Fibroblast of peridontal ligament (primary cell): ENCODE measurements at regions not wholly inside any gene's neighbourhood (a gene's known extent, or its start where the extent isn't known, plus 50 kb on each side); places are given as distances from the start of the nearest gene placed in this dataset.
"Not testable (repeated sequence)": the region's sequence is repeated elsewhere in the genome, so short reads cannot be mapped to it uniquely, and the experiment has no call there.

Experiments
- DNase-seq: peaks from one replicate; pipeline ENCODE4 v3.0.0-alpha.2; 2010; ENCODE audit errors: extremely low read depth

DNA sequence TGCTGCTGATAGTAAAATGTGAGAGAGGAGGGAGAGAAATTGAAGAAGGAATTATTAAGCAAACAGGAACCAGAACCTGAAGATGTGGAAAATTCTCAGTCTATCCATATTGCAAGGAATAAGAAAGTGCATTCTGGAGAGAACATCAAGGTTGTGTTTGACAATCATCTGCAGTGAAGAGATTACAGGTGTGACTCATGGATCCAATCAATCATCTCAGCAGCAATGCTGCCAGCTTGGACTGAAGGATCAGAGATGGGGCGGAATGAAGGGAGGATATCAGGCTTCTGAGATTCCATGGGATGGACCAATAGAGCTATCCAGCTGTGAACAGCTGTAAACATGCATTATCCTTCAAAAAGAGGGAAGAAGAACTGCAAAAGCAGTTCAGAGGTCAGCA is 247.3 kb downstream of the LPIN1 start:
- DNase-seq = no peak

DNA sequence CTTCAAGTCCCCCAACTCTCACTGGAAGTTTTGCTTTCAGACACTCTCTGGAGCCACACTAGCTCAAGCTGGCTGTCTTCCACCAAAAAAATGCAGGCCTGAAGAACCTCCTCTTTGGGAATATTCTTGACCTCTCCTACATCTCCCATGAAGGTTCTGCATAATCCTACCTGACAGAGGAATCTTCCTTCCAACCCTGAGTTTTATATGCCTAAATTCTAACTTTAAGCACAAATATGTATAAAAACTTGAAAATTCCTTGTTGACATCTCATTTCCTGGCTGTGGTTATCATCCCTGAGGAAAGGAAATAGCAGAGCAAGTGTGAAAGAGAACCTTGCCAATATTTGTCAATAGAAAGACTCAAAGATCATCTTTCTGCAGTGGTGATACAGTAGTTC is 249.0 kb downstream of the LPIN1 start:
- DNase-seq = peak; percentile 57

DNA sequence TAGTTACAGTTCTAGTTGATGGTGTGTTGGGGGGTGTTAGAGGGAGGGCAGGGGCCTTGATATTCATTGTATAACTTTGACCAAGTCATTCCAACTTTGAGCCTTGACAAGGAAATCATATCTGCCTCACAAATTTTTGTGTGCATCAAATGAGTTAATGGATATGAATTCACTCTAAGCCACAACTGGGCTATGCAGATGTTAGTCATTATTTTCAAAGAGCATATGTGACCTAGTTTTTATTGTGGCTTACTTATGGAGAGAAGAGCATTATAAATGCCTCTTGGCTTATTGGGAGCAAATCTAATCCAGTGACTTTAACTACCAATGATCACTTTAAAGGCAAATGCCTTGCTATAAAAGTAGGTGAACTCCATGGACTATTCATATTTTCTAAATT is 250.2 kb downstream of the LPIN1 start:
- peak; percentile 87 for DNase-seq

DNA sequence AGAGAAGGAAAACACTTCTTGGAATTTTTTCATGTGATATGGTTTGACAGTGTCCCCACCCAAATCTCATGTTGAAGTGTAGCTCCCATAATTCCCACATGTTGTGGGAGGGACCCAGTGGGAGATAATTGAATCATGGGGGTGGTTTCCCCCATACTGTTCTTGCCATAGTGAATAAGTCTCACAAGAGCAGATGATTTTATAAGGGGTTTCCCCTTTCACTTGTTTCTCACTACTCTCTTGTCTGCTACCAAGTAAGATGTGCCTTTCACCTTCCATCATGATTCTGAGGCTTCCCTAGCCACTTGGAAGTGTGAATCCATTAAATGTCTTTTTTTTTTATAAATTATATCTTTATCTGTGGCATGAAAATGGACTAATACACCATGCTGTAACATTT is 250.7 kb downstream of the LPIN1 start:
- DNase-seq = no peak

DNA sequence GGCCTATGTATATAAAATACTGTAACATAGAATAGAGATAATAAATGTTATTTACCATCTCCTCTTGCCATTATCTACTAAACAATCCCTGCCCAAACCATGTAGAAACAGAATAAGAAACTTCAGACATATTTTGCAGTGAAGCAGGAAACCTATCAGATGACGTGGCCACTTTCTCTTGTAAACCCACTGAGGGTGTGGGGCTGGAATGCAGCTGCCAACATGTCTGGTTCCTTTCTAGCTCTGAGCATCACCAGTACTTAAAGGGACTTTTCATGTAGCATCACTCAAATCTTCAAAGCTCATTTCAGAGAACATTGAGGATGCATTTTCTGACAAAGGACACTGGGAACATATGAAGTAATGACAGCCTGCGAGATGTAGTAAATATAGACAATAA is 251.8 kb downstream of the LPIN1 start:
- DNase-seq = peak; percentile 77

DNA sequence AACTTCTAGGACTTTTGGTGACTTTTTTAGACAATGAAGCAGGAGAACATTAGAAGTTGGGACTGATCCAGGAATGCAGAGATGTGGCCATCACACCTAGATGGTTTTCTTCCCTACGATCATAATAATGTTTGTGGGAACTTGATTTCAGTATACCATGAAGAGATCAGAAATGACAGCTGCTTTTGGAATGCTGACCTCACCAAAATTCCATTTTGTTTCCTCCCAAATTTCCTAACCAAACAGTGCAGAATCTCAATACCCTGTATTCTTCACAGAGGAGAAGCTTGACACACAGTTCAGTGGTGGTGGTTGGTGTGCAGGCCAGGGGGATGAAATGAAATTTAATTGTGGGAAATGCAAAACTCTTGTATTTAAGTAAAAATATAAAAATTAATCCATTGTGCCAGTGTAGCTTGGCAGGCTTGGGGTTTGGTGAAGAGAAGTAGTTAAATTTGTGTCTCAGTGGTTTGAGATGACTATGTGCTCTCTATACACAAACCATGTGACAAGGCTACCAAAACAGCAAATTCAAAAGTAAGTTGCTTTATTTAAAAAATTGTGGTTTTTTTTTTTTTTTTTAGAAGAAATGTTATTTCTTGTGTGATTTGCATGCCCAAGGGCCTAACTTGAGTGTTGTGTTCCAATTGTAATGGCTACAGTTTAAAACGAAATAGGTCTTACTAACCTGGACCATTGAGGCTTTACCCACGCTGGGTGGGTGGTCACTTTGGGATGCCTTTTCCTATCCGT is 252.4 kb downstream of the LPIN1 start:
- peak; percentile 82 for DNase-seq

DNA sequence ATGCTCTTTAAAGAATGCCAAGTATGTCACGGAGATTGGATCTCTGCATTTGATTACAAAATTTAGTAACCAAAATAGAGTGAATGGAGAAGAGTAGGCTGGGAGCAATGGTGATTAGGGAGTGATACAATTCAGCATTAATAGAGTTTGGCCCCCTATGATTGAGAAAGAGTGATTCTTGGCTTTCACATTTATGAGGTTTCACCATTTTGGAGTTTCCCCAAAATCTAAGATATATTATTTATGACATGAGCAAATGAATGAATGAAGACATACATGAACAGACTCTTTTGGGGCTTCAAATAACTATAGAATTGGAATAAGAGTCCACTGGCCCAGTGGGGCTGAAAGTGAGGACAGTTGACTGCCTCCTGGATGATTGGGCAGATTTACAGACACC is 255.2 kb downstream of the LPIN1 start:
- no peak for DNase-seq

DNA sequence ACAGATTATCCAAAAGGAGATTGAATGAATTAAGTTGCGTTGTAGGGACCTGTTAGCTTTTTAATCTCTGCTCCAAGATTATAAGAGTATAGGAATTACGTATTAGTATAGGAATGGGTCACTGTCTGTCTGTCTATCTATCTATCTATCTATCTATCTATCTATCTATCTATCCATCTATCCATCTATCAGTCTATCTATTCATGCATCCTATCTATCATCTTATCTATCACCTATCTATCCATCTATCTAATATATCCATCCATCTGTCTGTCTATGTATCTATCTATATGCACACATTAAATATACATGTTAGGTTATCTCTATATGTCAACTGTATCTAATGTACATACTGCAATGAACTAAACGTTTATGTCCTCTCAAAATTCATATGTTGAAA is 255.8 kb downstream of the LPIN1 start:
- no peak for DNase-seq

DNA sequence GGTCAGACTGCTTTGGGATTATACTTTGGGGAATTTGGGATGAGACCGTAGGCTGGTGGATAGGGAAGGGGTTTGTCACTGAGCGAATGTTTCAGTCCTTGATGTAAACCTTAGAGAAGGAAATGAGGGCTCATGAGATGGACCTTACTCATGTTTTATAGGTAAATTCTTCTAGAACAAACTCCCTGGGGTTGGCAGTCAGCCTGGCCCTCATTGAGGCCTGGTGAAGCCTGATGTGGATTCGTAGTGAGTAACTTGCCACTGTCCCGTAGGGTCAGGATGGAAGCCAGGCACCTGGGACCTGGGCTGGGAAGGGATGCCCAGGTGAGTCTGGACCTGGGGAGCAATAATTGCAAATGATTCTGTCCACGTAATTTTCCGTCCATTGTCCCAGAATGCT is 258.3 kb downstream of the LPIN1 start:
- no peak for DNase-seq

DNA sequence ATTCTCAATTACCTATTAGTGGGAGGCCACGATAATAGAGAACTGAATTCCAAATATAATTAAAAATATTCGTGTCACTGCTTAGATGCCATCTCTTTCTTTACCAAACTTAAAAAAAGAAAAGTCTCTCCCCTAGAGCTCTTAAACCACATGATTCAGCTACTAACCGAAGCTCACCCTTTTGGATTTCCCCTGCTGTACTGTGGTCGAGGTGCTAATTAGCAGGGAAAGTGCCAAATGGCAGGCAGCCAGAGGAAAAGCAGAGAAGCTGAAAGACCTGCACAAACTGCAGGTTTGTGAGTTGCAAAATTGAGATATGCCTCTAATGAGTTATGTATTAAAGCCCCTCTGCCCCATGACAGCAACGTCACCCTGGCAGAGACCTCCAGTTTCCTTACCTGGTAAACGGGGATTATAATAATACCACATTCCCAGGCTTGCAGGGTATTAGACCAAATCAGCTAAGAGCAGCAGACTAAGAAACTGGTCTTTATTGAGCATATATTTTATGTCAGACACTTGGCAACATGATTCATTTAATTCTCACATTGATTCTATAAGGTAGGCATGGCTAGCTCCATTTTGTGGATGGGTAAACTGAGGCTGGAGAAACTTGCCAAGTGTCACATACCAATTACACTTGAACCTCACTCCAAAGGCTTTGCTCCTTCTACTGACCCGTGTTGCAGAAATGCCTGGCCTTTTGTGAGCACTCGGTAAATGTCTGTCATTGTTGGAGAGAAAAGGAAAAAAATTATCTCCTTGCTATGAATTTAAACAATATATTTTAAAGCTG is 259.7 kb downstream of the LPIN1 start:
- no peak for DNase-seq

DNA sequence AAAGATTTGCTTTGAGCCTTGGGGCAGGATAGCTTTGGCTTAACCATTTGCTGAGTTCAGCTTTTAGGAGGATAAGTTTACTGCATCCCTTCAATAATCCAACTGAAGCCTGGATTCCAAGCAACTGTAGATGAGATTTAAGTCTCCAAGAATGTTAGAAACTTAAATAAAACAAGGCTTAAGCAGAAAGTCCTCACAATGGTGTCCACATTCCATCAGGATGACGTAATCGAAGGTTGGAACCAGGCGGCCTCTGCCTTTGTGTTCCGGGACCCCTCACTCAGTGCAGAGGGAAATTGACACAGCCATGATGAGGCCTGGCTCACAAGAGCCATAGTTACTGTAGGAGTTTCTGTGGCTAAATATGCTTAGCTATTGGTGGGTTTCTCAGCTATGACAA is 260.4 kb downstream of the LPIN1 start:
- DNase-seq = peak; percentile 46

DNA sequence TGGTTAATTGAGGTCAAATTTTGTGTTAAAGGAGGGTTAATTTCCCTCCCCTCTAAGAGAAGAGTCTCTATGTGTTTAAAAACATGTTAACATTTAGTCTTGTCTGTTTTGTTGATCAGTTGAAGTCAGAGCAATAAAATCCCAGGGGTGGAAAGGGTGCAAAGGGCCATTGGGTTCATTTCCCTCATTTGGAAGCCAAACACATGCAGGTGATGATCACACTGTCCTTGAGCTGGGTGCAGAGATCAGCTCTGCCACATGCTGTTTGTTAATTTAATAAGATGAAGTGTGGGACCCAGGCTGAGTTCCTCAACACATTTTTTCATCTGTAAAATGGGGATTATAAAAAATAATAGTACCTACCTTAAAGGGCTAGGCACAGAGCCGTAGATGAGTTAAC is 260.9 kb downstream of the LPIN1 start:
- DNase-seq = no peak

DNA sequence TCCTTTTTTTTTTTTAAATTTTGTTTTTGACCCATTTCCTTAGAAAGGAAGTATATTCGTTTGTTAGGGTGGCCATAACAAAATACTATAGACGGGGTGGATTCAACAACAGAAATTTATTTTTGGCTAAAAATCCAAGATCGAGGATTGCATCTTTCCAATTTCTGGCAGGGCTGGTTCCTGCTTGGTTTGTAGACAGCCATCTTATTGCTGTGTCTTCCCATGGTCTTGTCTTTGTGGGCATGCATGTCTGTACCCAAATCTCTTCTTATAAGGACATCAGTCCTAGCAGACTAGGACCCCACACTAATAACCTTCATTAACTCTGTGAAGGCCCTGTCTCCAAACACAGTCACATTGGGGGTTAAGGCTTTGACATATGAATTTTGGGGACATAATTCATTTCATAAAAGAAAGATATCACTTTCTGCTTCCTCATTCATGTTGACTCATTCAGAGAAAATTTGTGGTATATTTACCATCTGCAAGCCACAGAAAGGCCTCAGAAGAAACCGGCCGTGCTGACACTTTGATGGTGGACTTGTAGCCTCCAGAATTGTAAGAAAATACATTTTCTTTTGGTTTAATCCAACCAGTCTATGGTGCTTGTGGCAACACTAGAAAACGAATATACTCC is 262.1 kb downstream of the LPIN1 start:
- DNase-seq = peak; percentile 67

DNA sequence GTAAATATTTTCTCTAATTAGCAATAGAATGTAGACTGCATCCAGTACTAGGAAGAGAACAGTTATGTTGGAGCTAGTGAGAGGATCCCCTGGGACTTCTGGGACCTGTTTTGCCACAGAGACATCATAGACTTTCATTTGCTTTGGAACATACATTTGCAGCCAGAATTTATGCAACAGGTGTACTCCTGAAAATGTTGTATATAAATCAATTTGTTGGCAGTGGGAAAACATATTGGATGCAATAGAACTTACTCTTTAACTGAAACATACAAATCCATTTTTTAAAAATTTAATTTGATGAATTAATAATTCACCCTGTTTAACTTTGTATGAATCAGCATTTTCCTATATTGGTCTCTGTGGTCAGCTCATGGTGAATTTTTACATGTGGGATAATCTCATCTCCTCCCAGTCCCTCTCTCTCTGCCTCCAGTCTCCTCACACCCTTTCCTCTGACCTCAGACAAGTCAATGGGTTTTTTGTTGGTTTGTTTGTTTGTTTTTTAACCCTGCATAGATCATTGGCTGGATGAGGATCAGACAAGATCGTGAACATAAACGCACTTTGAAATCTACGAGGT is 263.0 kb downstream of the LPIN1 start:
- DNase-seq = no peak

DNA sequence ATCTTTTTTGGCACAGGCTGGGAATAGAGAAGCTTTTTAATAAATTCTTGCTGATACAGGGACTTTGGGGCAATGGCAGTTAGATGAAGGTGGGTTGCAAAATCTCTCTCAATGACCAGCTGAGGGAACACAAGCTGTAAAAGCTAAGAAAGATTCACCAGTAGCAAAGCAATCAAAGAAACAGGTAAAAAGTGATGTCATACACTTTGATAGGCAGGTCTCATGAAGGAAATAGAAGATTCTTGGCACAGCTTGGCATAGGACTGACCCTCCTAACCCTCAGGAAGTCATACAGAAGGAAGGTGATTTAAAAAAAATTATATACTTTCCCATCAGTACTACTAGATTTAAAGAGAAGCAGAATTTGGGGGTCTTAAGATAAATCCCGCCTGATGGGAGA is 263.6 kb downstream of the LPIN1 start:
- DNase-seq = no peak

DNA sequence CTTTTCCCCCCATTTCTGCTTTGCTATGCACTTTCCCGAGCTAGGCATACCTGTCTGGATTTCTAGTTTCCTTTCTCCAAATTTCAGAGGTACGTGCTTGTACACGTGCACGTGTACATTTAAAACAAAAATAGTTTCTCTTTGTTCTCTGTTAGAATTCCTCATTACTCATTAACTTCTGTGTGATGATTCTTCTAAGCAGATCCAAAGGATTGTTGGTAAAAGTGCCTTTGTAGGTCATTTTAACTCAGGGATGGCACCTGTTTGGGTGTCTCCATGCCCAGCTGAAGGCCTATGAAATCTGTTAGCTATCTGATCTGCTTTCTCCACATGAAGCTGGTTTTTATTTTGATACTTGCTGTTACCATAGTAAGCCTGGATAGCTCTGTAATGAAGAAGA is 264.3 kb downstream of the LPIN1 start:
- peak; percentile 21 for DNase-seq

DNA sequence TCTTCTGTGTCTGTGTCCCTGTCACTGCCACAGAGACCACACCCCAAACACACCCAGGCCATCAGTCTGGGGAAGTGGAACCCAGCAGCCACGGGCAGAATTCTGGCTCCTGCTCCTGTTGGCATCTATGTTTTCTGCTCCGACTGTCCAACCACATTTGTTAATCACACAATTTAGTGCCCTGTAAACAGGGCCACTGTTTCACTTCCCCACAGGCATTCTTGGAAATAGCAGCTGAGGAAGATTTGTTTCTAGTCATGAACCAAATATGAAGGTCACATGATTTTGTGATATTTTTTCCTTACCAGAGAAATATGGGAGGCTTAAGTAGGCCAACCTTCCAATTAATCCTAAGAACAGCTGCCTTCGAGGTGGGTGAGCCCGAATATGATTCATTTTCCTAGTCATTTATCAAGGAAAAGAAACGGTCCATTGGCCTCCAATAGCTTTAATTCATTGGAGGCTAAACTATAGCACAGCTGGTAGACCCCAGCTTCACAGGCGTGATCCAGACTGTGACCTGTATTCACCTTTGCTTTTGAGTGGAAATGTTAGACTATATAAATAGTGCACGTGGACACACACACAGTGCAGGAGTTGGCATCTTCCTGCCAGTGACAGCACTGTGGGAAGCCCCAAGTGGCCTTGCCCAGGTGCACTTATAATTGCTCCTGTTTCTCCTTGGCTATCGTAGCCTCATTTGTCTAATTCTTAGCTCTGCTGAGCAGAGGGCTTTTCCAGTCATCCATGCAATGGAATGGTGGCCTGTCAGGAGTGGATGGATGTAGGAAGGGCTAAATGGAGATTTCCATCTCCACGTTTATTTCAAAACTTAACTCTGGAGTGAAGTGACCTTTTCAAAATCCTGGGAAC is 267.9 kb downstream of the LPIN1 start:
- peak; percentile 88 for DNase-seq

DNA sequence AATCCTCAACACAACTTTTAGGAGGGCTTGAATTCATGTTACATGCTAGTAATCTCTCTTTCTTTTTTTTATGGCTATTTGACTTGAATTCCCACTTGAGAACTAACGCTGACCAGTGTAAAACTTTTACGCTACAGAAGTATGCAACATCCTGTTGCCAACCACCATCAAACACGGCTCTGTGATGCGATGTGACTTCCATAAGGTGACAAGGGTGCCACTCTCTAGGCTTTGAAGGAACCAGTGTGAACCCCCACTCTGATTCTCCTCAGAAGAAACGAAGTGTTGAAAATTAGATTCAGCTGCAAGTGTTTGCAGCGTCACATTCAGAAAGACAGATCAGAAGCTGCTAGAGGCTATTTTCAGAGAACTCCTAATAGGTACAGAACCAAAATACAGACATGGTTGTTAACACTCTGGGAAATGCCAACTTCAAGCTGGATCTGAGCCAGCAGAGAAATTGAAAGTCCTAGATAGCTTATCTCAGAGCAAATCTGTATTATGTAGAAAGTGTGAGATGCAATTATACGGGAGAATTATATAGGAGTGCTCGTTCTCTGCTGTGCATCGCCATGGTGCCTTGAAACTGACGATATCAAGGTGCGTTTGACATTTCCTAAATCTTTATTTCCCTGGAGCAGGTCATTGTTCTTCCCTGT is 271.2 kb downstream of the LPIN1 start:
- no peak for DNase-seq

DNA sequence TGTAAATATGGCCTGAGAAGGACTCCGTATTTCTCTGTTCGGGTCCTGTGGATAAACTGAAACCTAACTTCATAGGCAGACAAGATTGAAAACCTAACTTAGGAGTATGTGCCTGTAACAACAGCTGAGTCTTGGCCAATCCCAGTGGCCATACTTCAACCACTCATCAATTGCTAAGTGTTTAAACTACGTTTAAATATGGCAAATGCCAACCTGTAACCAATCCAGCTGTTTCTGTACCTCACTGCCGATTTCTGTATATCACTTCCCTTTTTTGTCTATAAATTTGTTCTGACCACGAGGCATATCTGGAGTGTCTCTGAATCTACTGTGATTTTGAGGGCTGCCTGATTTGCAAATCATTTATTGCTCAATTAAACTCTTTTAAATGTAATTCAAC is 272.3 kb downstream of the LPIN1 start:
- not testable (repeated sequence) for DNase-seq

DNA sequence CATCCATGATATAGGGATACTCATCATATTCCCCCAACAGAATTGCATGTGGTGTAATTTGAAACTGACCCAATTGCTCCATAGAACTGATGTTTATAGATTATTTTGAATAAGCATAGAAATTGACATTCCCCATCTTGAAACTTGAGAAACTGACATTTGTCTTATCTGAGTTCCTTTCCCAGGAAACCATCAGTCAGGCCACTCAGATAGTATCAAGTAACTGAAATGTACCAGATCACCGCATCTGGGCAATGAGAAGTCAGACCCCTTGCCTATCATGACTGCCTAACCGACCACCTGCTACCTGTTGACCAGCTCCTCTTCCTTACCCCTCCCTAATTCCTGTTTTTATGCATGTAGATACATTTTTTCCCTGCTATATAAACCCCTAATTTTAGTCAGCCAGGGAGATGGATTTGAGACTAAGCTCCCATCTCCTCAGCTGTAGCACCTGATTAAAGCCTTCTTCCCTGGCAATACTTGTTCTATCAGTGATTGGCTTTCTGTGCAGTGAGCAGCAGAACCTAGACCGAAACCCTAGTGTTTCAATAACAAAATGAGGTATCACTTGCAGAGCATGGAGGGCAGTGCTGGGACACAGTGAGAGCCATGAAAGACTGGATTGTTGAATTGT is 274.5 kb downstream of the LPIN1 start:
- DNase-seq = no peak
